GM10248 (cell line): ENCODE measurements at regions not wholly inside any gene's neighbourhood (a gene's known extent, or its start where the extent isn't known, plus 50 kb on each side); places are given as distances from the start of the nearest gene placed in this dataset.
"Not testable (repeated sequence)": the region's sequence is repeated elsewhere in the genome, so short reads cannot be mapped to it uniquely, and the experiment has no call there.

ENCODE experiments used
- CTCF ChIA-PET: fragments of 300-600 bp; sonication (Branson Sonifier 250); formaldehyde crosslinking; extraction: SDS; loops from one replicate; lab custom pipeline; 2021; ENCODE audit warnings: antibody characterized with exemption; lab: Yijun Ruan, JAX
- POLR2A ChIA-PET: fragments of 350-650 bp; sonication (Branson Sonifier 250); formaldehyde crosslinking; extraction: SDS; loops from one replicate; lab custom pipeline; 2020; ENCODE audit warnings: antibody characterized with exemption; lab: Yijun Ruan, JAX
- DNase-seq: peaks from one replicate; pipeline ENCODE4 v3.0.0; 2012; ENCODE audit errors: extremely low spot score
- TF ChIP-seq, protein P1 (sequence below): IDR thresholded peaks from 2 replicates; pipeline ENCODE4 v1.5.1; 2012; ENCODE audit warnings: mild to moderate bottlenecking, low read depth; ENCODE audit errors: extremely low read depth, missing control alignments, control extremely low read depth

DNA sequence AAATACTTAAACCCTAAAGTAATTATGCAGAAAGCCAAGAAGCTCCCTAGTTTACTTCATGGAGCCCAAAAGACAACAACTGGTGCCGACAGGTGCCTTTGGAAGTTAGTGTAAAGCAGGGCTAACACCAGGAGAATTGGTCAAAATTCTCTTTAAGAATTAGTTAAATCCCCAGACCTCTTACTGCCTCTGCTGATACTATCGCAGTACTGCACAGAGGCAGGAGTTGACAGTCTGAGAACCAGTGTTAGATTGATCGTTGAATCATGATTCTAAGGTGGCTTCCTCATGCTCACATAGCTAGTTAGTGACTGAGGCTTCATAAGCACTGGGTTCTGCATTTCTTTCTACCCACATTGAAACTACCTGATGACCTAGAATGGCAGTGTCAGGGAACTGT is 445.0 kb downstream of the XIRP2 start:
- ChIA-PET POLR2A (no interaction called here), CTCF (no interaction called here)
- DNase-seq = no peak
- TF ChIP-seq, protein P1, sequence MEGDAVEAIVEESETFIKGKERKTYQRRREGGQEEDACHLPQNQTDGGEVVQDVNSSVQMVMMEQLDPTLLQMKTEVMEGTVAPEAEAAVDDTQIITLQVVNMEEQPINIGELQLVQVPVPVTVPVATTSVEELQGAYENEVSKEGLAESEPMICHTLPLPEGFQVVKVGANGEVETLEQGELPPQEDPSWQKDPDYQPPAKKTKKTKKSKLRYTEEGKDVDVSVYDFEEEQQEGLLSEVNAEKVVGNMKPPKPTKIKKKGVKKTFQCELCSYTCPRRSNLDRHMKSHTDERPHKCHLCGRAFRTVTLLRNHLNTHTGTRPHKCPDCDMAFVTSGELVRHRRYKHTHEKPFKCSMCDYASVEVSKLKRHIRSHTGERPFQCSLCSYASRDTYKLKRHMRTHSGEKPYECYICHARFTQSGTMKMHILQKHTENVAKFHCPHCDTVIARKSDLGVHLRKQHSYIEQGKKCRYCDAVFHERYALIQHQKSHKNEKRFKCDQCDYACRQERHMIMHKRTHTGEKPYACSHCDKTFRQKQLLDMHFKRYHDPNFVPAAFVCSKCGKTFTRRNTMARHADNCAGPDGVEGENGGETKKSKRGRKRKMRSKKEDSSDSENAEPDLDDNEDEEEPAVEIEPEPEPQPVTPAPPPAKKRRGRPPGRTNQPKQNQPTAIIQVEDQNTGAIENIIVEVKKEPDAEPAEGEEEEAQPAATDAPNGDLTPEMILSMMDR = no peak

GRCh38 chr2:167332358-167332757 is 444.1 kb downstream of the XIRP2 start:
- no peak for DNase-seq
- POLR2A ChIA-PET = no interaction called here
- CTCF ChIA-PET = no interaction called here
- TF ChIP-seq, protein P1 = no peak

DNA sequence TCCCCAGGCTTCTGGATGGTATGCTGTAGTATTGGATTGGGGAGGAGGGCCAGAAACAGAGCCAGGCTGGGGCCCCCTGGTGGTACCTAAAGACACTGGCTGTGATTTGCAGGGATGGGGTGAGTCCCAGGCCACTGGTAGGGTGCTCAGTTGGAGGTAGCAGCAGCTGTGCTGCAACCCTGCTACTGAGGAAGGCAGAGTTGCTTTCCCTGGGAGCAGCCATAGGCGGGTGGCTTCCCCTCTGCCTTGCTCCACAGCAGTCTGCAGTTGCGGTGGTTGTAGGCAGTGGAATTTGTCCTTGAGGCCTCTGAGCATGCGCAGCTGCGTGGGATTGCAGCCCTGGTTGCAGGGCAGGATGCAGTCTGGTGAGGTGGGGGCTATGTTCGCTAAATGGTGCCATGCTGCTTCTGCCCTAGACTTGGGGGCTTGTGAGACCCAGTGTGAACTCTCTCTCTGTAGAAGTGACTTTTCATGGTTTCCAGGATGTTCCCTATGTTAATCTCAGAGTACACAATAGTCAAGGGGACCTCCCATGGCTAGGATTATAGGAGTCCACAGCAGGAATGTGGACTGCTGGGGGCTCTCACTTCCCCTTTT is 443.5 kb downstream of the XIRP2 start:
- ChIA-PET POLR2A (no interaction called here), CTCF (interaction anchor here (0.7 kb wide), 1 partner anchor 13 kb away, joined by 3 read pairs; no protein-coding TSS in a partner anchor)
- DNase-seq = no peak
- TF ChIP-seq, protein P1 = no peak

- CTCF ChIA-PET, DNase-seq: not testable (repeated sequence)
Observed at GRCh38 chr2:167328808-167329207, 440.5 kb downstream of the XIRP2 start.

DNA sequence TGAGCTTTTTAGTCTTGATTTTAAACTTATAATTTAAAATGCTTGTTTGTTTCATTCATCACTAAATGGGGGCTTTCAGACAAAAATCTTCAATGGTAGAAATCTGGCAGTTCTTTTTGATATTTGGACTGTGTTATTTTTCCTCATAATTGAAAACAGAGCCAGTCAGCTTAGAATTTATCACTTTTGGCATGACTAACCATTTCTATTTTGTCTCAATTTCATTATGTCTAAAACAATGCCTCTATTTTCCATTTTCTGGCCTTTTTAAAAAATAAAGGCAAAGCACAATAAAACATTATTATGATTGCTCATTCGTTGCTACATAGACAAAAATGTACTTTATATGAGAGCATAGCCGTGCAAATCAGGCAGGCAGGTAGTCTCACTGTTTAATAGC is 434.5 kb downstream of the XIRP2 start:
- ChIA-PET POLR2A (no interaction called here), CTCF (no interaction called here)
- TF ChIP-seq, protein P1 = no peak
- no peak for DNase-seq

More at GRCh38 chr2:167328808-167329207, 440.5 kb downstream of the XIRP2 start:
- POLR2A ChIA-PET = not testable (repeated sequence)

GRCh38 chr2:167318581-167318980 is 430.3 kb downstream of the XIRP2 start:
- TF ChIP-seq, protein P1 = no peak
- DNase-seq = no peak
- POLR2A ChIA-PET = no interaction called here
- CTCF ChIA-PET = interaction anchor here (0.7 kb wide), 1 partner anchor 13 kb away, joined by 3 read pairs; no protein-coding TSS in a partner anchor

DNA sequence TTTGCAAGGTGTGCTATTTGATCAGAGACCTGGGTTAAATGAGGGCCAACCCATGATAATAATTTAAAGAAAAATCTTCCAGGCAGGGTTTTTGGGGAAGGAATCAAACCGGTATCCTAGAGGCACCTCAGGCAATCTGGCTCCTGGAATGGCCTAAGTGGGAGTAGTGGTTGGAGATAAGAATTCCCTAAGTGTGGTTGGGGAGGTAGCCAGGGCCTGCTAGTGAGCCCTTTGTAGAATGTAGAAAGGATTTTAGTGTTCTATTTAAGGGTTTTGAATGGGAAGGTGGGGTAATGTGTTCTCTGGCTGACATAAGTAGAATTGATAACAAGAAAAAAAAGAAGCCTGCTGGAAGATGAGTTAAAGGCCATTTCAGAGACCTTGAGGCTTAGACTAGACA is 422.2 kb downstream of the XIRP2 start:
- ChIA-PET POLR2A (no interaction called here), CTCF (no interaction called here)
- TF ChIP-seq, protein P1 = no peak
- DNase-seq = no peak
